Activated naive CD8-positive, alpha-beta T cell treated with anti-CD3 and anti-CD28 coated beads, Interleukin-2, amount 50 U/mL, for 24 hours (primary cell): ENCODE measurements at regions not wholly inside any gene's neighbourhood (a gene's known extent, or its start where the extent isn't known, plus 50 kb on each side); places are given as distances from the start of the nearest gene placed in this dataset.

ENCODE experiments used
- ATAC-seq: fragments of 150-1000 bp; cut with Tn5 transposase; one replicate; pipeline ENCODE4 v1.10.0; 2021
- DNase-seq: peaks from one replicate; pipeline ENCODE4 v3.0.0; 2021
- H3K27ac Mint-ChIP-seq: one replicate; pipeline ENCODE4 v1.8.0; 2021; ENCODE audit warnings: mild to moderate bottlenecking, mixed read lengths
- H3K27me3 Mint-ChIP-seq: one replicate; pipeline ENCODE4 v1.8.0; 2021; ENCODE audit warnings: mixed read lengths
- H3K36me3 Mint-ChIP-seq: one replicate; pipeline ENCODE4 v1.8.0; 2021; ENCODE audit warnings: low read depth, mixed read lengths
- H3K4me1 Mint-ChIP-seq: one replicate; pipeline ENCODE4 v1.8.0; 2021; ENCODE audit warnings: mixed read lengths
- H3K4me3 Mint-ChIP-seq: one replicate; pipeline ENCODE4 v1.8.0; 2021; ENCODE audit warnings: mild to moderate bottlenecking, moderate library complexity, mixed read lengths
- H3K9me3 Mint-ChIP-seq: one replicate; pipeline ENCODE4 v1.8.0; 2021; ENCODE audit warnings: mixed read lengths

DNA sequence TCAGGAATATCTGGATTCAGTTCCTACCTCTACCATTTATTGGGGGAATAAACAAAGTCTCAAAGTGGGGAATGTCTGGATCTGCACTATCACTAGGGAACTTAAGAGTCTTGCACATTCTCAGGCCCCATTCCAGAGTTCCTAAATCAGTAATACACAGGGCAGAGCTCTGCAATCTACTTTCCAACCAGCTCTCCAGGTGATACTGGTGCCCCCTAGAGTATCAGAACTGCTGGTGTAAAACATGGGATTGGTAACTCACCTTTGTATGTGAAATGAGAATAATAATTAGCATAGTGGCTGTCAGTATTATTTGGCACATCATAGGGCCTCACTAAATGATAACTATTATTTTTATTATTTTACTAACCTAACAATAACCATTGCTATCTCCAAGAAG lies 278.8 kb upstream of the IMPG1 start:
- H3K27me3 Mint-ChIP-seq, result no peaks in the 10 kb centered on the region

DNA sequence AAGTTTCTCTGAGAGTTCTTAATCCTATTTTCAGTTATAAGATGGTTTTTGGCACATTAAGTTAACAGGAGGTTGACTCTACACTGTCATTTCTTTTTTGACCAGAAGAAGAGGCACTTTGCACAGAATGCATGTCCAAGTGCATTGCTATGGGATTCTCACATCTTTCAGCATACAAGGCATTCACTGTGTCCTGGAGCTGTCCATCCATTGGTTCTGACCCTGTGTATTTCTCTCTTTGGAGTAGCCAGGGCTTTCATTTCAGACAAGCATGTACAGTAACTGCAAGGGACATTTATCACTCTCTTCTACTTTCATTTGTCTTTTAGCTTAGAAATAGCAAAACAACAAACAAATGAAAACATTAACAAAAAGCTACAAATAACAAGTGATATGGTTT lies 275.1 kb upstream of the IMPG1 start:
- Mint-ChIP-seq H3K4me1 (no peaks in the 10 kb centered on the region), H3K27me3 (no peaks in the 10 kb centered on the region), H3K9me3 (peaks cover 20% of the 10 kb centered on the region), H3K27ac (no peak overlapping the region), H3K36me3 (no peaks in the 10 kb centered on the region), H3K4me3 (no peak overlapping the region)
- DNase-seq (no peak), ATAC-seq (no peak)

More for the DNA sequence above, 278.8 kb upstream of the IMPG1 start:
- Mint-ChIP-seq H3K9me3 (peaks cover 5% of the 10 kb centered on the region), H3K27ac (no peak overlapping the region), H3K36me3 (no peaks in the 10 kb centered on the region), H3K4me1 (no peaks in the 10 kb centered on the region), H3K4me3 (no peak overlapping the region)
- ATAC-seq (no peak), DNase-seq (no peak)

DNA sequence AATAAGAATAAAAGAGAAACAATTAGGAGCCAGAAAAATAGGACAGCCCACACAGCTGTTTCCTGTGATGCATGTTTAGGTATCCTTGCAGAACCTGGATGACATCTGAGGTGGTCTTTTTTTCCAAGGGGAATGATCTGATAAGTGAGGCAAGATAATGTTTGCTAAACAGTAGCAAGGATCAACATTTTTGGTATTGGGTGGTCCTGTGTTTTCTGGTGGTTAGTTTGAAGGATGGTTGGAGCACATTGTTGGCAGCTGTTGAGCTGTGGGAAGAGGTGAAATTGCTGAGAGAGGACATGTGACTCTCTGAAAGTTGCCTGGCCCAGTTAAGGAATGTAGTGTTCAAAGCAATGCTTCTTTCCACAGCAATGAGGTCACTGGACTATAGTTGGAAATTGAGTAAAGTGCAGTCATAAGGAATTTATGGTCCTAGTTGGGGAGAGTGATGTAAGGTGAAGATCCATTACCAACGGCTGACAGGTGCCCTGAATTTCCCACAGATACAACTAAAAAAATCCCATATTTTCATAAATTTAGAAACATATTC lies 270.2 kb upstream of the IMPG1 start:
- ATAC-seq (no peak), DNase-seq (no peak)
- Mint-ChIP-seq H3K4me1 (no peaks in the 10 kb centered on the region), H3K27me3 (no peaks in the 10 kb centered on the region), H3K9me3 (peaks cover 30% of the 10 kb centered on the region), H3K27ac (no peak overlapping the region), H3K36me3 (no peaks in the 10 kb centered on the region), H3K4me3 (no peak overlapping the region)

DNA sequence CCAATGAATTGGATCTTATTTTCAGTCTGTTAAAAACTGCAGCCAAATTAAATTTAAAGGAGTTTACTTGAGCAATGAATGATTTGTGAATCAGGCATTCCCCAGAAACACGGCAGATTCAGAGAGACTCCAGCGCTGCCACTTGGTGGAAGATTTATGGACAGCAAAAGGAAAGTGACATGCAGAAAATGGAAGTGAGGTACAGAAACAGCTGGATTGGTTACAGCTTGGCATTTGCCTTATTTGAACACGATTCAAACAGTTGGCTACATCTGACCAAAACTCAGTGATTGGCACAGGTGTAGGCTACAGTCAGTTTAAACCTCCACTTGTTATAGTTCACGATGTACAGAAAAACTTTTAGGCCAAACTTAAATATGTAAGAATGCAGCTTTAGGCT lies 257.6 kb upstream of the IMPG1 start:
- no peaks in the 10 kb centered on the region for H3K4me1 Mint-ChIP-seq

DNA sequence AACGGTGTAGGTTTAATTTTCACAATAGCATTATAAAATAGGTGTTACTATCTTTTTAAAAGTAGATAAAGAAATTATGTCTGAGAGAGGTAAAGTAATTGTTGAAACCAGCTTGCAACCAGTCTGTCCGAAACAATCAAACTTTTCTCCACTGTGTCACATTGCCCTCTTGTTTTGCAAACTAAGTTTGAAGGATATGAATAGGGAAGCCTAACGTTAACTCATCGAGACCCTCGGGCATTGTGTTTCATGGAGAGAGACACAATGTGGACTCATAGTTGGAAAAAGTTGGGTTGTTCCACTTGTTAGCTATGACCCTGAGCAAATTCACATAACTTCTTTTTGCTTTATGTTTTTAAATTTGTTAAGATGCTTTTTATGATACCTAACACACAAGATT lies 254.4 kb upstream of the IMPG1 start:
- Mint-ChIP-seq H3K4me1 (no peaks in the 10 kb centered on the region), H3K36me3 (no peaks in the 10 kb centered on the region), H3K9me3 (peaks cover 17% of the 10 kb centered on the region), H3K27ac (no peak overlapping the region), H3K27me3 (no peaks in the 10 kb centered on the region), H3K4me3 (no peak overlapping the region)
- ATAC-seq (no peak), DNase-seq (no peak)

More for the DNA sequence above, 257.6 kb upstream of the IMPG1 start:
- Mint-ChIP-seq H3K27me3 (no peaks in the 10 kb centered on the region), H3K9me3 (peaks cover 21% of the 10 kb centered on the region), H3K36me3 (no peaks in the 10 kb centered on the region), H3K4me3 (no peak overlapping the region), H3K27ac (no peak overlapping the region)
- DNase-seq, result no peak
- no peak for ATAC-seq
